Osteocyte (in vitro differentiated cells): ENCODE measurements at regions not wholly inside any gene's neighbourhood (a gene's known extent, or its start where the extent isn't known, plus 50 kb on each side); places are given as distances from the start of the nearest gene placed in this dataset.
"Not testable (repeated sequence)": the region's sequence is repeated elsewhere in the genome, so short reads cannot be mapped to it uniquely, and the experiment has no call there.

Experiments used
- DNase-seq: peaks from one replicate; pipeline ENCODE4 v3.0.0; 2021; ENCODE audit warnings: mixed read lengths; ENCODE audit not compliant: unreplicated experiment; ENCODE audit errors: extremely low spot score
- H3K27ac Mint-ChIP-seq: one replicate; pipeline ENCODE4 v1.8.0; 2021; ENCODE audit warnings: mild to moderate bottlenecking, mixed read lengths; ENCODE audit not compliant: unreplicated experiment
- H3K27me3 Mint-ChIP-seq: one replicate; pipeline ENCODE4 v1.8.0; 2021; ENCODE audit warnings: mixed read lengths; ENCODE audit not compliant: unreplicated experiment
- H3K36me3 Mint-ChIP-seq: one replicate; pipeline ENCODE4 v1.8.0; 2021; ENCODE audit warnings: mixed read lengths; ENCODE audit not compliant: unreplicated experiment
- H3K4me1 Mint-ChIP-seq: one replicate; pipeline ENCODE4 v1.8.0; 2021; ENCODE audit warnings: mixed read lengths; ENCODE audit not compliant: unreplicated experiment
- H3K4me3 Mint-ChIP-seq: one replicate; pipeline ENCODE4 v1.8.0; 2021; ENCODE audit warnings: mild to moderate bottlenecking, moderate library complexity, mixed read lengths; ENCODE audit not compliant: unreplicated experiment
- H3K9me3 Mint-ChIP-seq: one replicate; pipeline ENCODE4 v1.8.0; 2021; ENCODE audit warnings: mixed read lengths; ENCODE audit not compliant: unreplicated experiment
- CTCF ChIP-seq: fragments of 200-600 bp; sonication (generic); IDR thresholded peaks from 2 replicates; pipeline ENCODE4 v1.5.0; 2021; ENCODE audit warnings: antibody characterized with exemption, mild to moderate bottlenecking, moderate library complexity

GRCh38 chr18:1075876-1076275 lies 171.2 kb downstream of the ADCYAP1 start:
- no peak for DNase-seq
- Mint-ChIP-seq H3K9me3 (no peaks in the 10 kb centered on the region), H3K4me3 (no peak overlapping the region), H3K36me3 (no peaks in the 10 kb centered on the region), H3K27me3 (no peaks in the 10 kb centered on the region), H3K4me1 (no peaks in the 10 kb centered on the region), H3K27ac (no peak overlapping the region)
- TF ChIP-seq CTCF, result no peak

GRCh38 chr18:1078301-1078700 lies 173.6 kb downstream of the ADCYAP1 start:
- Mint-ChIP-seq H3K9me3 (no peaks in the 10 kb centered on the region), H3K4me3 (no peak overlapping the region), H3K27me3 (no peaks in the 10 kb centered on the region), H3K4me1 (no peaks in the 10 kb centered on the region), H3K36me3 (no peaks in the 10 kb centered on the region), H3K27ac (no peak overlapping the region)
- no peak for DNase-seq
- TF ChIP-seq CTCF, result no peak

- H3K9me3 Mint-ChIP-seq, result peaks cover 23% of the 10 kb centered on the region
Observed at GRCh38 chr18:1083675-1084074, 179.0 kb downstream of the ADCYAP1 start.

GRCh38 chr18:1090758-1091157 lies 186.1 kb downstream of the ADCYAP1 start:
- no peak overlapping the region for H3K27ac Mint-ChIP-seq
- DNase-seq, result no peak
- H3K27me3 Mint-ChIP-seq, result no peaks in the 10 kb centered on the region
- no peaks in the 10 kb centered on the region for H3K36me3 Mint-ChIP-seq
- no peak for TF ChIP-seq CTCF
- peaks cover 23% of the 10 kb centered on the region for H3K9me3 Mint-ChIP-seq
- peaks cover 6% of the 10 kb centered on the region for H3K4me1 Mint-ChIP-seq
- no peak overlapping the region for H3K4me3 Mint-ChIP-seq

More at GRCh38 chr18:1083675-1084074, 179.0 kb downstream of the ADCYAP1 start:
- not testable (repeated sequence) for H3K4me3 Mint-ChIP-seq, H3K27me3 Mint-ChIP-seq, DNase-seq, H3K27ac Mint-ChIP-seq, H3K4me1 Mint-ChIP-seq, H3K36me3 Mint-ChIP-seq

GRCh38 chr18:1092228-1092627 lies 187.6 kb downstream of the ADCYAP1 start:
- no peak for DNase-seq
- peaks cover 6% of the 10 kb centered on the region for H3K4me1 Mint-ChIP-seq
- H3K27ac Mint-ChIP-seq, result no peak overlapping the region
- H3K27me3 Mint-ChIP-seq, result no peaks in the 10 kb centered on the region
- no peaks in the 10 kb centered on the region for H3K36me3 Mint-ChIP-seq
- H3K9me3 Mint-ChIP-seq, result peaks cover 12% of the 10 kb centered on the region
- no peak overlapping the region for H3K4me3 Mint-ChIP-seq
- TF ChIP-seq CTCF, result no peak

GRCh38 chr18:1094409-1094808 lies 189.7 kb downstream of the ADCYAP1 start:
- no peak overlapping the region for H3K4me3 Mint-ChIP-seq

GRCh38 chr18:1097991-1098735 lies 193.5 kb downstream of the ADCYAP1 start:
- DNase-seq, H3K4me3 Mint-ChIP-seq, H3K27ac Mint-ChIP-seq, H3K27me3 Mint-ChIP-seq, H3K4me1 Mint-ChIP-seq, H3K9me3 Mint-ChIP-seq, H3K36me3 Mint-ChIP-seq: not testable (repeated sequence)

More at GRCh38 chr18:1094409-1094808, 189.7 kb downstream of the ADCYAP1 start:
- H3K36me3 Mint-ChIP-seq, result no peaks in the 10 kb centered on the region
- peaks cover 4% of the 10 kb centered on the region for H3K9me3 Mint-ChIP-seq
- H3K27me3 Mint-ChIP-seq, result no peaks in the 10 kb centered on the region
- no peak for TF ChIP-seq CTCF
- peaks cover 6% of the 10 kb centered on the region for H3K4me1 Mint-ChIP-seq
- DNase-seq, result no peak
- no peak overlapping the region for H3K27ac Mint-ChIP-seq
